CD4-positive, alpha-beta T cell treated with Interleukin-6 for 4 hours (primary cell): ENCODE measurements at regions not wholly inside any gene's neighbourhood (a gene's known extent, or its start where the extent isn't known, plus 50 kb on each side); places are given as distances from the start of the nearest gene placed in this dataset.

Source experiments
- DNase-seq: peaks from one replicate; pipeline ENCODE4 v3.0.0-alpha.2; 2020; ENCODE audit warnings: mixed read lengths

DNA sequence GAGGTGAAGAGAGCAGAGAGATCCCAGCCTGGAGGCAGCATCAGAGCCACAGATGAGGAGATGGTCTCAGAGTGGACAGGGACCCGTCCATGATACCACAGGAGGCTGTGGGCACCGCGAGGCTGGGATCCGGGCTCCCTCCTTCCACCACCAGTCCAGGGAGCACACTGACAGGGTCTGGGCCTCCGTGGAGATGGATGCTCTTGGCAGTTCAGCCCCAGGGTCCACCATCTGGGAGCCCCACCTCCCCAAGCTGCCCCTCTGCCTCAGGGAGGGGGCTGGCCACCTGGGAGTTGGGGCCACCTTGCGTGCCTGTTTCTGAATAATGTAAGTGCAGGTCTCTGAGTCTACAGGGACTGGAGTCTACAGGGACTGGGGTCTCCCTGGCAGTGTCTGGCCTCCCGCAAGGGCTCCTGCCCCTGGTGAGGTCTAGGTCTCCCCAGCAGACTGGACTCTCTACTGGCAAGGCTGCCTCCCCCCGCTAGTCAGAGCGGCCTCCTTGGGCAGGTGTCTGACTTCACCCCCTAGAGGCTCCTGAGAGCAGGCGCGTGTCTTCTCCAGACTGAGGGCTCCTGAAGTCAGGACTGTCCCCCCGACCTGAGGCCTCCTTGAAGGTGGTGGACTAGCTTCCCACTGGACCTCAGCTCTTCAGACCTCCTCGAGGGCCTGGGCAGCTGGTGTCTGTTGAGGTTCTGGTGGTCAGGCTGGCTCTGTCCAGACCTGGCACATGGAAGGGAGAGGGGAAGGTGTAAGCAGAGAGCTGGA, 218.5 kb downstream of the PTPRU start:
- no peak for DNase-seq

DNA sequence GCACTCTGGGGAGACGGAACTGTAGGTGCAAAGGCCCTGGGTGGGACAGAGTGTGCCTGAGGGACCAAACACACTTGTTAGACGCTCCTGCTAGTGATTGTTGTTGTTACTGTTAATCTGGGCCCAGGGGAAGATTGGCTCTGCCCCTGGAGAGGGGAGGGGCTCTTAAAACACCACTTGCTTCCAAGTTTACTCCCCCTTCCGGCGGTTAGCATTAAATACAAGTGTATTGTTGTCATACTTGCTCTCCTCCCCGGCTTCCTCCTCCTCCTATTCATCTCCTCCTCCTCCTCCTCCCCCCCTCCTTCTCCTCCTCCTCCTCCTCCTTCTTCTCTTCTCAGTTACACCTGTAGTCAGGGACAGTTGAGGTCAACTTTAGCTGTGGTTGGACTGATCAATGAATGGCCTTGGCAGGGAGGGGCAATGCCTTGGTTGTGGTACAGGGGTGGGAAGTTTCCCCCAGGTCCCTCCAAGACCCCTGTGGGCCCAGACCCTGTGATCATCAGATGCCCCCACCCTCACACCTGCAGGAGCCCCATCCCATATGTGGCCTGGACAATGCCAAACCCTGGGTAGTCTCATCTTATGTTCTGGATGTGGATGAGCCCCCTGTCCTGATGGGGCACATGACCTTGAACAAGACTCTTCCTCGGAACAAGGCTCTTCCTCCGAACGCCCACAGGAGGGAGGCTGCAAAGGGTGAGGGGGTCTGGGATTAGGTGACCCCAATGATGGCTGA, 217.3 kb downstream of the PTPRU start:
- DNase-seq = no peak

DNA sequence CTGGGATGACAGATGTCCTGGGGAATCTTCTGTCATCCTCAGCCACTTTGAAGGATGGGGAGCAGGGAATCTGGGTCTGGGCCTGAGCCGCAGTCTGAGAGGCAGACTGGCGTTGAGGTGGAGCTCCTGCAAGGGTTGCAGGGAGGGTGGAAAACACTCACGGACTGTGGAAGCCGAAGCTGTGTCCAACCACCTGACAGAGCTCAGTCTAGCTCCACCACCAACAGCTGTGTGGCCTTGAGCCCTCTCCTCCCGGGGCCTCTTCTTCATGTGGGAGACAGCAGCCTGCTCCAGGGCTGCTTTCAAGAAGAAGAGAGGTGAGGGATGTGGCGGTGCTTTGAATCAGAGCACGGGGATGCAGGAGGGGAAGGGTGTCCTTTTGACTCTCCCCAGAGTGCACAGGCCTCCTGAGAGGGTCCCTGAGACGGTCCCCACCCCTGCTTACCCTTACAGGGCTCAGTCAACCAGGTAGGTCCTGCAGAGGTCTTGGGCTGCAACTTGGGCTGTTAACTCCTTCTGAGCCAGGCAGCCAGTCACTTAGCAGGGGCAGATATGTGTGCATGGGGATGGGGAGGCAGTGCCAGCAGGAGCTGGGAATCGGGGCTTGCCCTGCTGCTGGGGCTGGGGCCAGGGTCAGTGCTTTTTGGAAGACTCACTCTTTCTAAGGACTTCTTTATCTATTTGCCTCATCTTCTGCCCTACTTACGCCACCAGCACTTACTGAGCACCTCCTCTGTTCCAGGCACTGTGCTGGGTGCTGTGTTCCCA, 216.3 kb downstream of the PTPRU start:
- DNase-seq = no peak

DNA sequence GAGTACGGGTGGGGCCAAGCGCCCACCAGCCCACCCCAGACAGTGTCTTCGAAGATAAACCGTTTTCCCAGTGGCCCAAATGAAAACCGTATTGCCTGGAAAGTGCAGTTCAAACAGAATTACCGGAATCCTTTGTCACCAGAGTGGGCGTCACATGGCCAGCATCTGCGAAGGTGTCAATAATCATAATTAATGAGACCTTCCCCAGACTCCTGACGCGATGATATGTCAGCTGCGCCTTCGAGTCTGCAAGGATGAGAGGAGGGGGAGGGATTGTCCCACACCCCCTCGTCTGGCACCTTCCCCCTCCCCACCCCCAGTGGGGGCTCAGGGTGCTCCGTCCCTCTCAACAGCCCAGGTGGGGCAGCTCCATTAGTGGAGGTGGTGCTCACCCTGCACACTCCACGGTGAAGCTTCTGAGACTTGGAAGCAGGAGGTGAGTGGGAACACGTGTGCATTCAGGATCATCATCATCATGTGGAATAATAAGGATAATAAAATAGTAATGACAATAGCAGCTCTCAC, 215.1 kb downstream of the PTPRU start:
- DNase-seq = no peak

DNA sequence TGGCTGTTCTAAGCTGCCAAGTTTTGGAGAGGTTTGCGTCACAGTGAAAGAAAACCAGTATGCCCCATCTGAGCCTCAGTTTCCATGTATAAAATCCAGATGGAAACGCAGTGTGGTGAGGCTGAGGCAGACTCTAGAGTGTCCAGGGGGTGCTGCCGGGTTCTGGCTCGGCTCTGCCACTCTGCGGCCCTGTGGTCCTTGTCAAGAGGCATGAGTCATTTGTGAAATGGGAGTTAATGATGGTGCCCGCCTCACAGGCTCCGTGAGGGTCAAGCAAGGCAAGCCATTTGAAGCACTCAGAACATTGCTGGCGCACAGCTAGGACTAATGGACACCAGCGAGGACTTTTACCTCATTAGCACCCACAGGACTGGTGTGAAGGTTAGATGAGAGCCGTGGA, 214.3 kb downstream of the PTPRU start:
- no peak for DNase-seq

DNA sequence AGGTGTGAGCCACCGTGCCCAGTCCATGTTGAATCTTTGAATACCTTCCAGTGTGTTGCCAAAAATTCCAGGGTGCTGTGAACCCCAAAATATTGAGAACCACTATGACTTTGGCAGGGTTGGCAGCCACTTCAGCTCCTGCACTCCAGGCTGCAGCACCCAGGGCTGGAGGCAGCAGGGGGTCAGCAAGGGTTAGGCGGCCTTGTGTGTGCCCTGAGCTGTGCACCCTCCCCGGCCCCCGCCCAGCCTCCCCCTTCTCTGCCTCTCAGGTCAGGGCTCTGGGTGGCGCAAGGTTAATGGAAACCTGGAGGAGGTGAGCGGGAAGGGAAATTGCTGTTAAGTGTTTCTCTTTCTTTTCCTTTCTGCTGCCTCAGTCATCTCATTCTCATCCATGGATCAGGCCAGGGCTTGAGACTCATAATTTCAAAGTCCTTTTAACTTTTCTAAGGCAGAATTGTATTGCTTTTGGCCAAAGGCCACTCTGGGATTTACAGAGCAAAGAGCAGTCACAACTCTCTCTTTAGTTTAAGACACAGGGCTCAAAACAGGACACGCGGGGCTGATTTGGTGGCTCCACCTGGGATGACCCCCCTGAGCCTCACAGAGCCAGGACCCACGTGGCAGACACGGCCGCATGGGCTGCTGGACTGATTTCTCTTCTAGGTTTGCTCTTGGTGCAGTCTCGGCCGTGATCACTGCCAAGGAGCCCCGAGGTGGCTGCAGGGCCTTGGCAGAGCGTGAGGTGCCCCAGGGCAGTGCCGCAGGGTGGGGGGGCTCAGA, 212.3 kb downstream of the PTPRU start:
- no peak for DNase-seq

DNA sequence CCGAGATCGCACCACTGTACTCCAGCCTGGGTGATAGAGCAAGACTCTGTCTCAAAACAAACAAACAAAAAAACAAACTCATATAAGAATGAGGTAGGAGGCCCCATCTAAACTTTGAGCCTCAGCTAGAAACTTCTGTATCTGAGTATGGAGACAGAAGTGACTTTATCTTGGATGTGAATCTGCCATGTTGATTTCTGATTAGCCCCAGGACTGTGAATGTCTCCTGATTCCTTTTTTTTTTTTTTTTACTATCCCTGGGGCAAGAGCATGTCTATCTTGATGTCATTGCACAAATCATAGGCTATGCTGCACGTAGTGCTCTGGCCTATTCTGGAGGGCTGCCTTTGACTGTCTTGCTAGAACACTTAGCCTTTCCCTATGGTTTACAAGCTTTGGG, 211.0 kb downstream of the PTPRU start:
- no peak for DNase-seq

DNA sequence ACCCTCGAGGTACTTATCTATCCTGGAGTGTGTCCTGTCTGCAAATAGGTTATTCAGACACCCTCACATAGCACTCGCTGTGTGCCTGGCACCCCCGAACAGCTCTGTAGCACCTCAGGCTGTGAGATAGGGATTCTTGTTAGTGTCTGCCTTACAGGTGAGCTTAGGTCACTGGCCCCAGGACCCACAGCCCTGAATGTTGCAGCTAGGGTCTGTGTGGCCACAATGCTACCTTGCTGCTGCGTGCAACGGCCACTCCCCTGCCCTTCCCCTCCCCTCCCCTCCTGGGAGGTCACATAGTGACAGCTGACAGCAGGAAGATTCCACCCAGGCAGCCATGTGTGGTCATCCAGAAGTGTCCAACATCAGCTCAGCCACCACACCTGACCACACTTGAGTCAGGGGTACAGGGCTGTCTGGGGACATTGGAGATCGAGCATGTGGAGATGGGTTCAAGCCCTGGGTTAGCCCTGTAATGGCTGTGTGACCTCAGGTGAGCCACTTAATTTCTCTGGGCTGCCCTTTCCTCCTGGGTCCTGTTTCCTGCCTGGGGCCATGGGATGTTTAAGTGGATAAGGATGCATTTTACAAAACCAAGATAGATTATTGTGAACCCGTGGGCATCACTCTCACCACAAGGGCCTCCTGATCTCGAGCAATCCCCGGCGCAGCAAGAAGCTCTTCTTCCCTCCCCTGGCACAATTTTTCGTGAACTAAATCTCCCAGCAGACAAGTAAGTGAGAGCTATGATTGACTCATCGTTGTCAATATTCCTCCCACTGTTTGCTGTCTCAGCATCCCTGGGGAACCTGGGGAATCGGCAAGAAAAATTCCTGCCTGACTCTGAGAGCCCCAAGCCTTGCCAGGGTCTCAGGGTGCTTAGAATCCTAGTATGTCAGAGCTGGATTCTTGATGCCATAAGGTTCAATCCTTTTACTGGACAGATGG, 208.7 kb downstream of the PTPRU start:
- DNase-seq = no peak

DNA sequence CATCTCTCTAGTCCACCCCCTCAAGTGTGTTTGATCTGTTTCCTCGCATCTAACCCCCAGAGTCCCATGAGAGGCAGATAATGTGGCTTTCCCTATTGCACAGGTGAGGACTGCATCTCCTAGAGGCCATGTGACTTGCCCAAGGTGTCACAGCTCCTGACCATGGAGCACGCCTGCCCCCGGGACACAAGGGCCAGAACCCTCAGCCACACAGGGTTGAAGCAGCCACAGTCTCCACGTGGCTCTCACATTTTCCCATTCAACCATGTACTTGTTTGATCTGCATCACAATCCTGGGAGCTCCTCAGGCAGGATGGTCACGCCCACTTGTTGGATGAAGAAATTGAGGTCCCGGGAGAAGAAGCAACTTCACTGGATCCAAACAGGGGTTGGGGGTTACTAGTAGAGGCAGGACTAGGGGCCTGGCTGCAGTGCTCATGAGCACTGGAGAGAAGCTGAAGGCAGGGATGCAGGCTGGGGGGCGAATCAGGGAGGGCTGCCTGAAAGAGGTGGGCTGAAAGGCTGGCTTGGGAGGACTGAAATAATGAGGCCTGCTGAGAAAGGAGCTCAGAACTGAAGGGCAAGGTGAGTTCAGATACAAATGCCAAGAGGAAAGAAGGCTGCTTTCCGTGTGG, 207.9 kb downstream of the PTPRU start:
- no peak for DNase-seq

DNA sequence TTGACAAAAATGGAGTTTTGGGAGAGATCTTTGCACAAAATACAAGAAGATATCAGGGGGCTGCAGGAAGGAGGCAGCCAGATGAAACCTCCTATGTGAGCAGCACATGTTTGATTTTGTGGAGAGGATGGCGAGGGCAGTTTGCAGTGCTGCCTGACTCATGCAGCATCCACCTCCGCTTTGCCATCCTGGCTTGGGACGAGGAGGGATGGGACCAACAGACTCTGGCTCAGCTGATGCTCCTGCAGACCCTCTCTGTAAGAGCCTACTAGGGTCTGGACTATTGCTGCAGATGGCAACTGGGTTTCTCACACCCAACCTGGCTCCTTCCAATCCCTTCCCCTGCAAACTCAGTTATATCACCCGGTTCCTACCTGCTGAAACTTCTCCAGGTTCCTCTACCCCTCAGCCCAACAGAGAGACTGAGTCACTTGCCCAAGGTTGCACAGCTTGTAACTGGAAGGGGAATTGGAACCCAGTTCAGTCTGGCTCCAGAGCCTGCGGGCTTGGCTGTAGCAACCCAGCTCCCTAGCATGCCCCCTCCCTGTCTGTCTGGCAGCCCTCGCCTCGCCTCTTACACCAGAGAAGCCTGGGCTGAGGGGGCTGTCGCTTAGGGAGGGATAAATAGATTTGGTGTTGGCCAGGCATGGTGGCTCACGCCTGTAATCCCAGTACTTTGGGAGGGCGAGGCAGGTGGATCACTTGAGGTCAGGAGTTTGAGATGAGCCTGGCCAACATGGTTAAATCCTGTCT, 205.8 kb downstream of the PTPRU start:
- no peak for DNase-seq

DNA sequence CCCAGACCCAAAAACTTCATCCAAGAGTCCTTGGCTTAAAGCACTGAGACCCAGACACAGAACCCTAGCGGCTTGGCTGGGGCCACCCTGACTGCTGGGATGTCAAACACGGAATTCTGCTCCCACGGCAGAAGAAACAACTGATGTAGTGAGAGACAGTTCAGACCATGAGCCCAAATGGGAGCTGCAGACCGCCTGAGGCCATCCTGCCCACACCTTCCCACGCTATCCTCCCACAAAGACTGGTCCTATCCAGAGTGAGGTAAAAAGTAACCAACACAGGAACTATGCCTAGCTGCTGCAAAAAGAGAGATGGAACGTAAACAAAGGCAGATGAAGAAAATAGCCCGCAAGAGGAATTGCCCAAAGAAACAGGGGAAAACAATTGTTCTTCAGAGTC, 203.3 kb downstream of the PTPRU start:
- no peak for DNase-seq

DNA sequence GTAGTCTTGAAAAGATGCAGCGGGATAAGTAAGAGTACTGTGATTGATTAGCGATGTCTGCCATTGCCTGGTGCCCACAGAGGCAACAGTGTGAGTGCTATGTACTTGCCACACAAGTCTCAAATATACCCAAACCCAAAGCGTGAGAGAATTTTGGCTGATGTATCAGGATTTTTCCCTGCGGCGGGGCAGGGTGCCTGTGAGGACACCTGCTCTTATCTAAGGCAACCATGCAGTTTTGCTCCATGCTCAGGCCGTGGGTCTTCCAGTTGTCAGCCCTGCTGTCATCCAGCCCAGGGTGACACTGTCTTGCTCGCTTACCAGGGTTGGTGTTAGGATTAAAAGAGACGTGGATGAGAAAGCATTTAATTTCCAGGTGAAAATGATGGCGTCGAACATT, 202.7 kb downstream of the PTPRU start:
- DNase-seq = no peak

DNA sequence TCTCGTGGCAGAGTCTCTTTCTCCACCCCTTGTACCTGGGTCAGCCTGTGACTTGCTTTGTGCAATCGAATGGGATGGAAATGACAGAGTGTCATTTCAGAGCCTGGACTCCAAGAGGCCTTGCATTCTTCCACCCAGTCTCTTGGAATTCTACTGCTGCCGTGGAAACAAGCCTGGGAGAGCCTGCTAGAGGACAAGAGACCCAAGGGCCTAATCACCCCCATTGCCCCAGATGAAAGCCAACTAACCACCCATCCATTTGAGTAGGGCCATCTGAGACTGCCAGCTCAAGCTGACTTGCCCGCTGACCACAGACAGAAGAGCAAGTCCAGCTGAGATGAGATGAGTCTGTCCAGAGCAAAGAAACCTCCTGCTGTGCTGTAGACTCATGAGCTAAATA, 201.6 kb downstream of the PTPRU start:
- DNase-seq = no peak

DNA sequence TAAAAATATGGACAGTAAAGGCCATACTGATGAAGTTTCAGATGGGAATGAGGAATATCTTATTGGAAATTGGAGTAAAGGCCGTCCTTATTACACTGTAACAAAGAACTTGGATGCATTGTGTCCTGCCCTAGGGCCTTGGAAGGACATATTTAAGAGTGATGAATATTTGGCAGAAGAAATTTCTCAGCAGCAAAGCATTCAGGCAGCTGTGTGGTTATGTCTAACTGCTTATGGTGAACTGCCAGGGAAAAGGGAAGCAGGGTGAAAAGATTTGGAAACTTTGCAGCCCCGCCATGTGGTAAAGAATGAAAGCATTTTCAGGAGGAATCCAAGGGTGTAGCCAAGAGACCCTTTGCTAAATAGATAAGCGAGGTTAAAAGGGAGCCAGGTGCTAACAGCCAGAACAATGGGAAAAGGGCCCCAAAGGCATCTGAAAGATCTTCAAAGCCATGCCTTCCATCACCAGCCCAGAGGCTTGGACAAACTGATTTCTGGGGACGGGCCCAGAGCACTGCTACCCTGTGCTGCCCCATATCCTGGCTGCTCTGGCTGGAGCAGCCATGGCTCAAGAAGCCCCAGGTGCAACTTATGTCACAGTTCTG, 200.0 kb downstream of the PTPRU start:
- DNase-seq = no peak

DNA sequence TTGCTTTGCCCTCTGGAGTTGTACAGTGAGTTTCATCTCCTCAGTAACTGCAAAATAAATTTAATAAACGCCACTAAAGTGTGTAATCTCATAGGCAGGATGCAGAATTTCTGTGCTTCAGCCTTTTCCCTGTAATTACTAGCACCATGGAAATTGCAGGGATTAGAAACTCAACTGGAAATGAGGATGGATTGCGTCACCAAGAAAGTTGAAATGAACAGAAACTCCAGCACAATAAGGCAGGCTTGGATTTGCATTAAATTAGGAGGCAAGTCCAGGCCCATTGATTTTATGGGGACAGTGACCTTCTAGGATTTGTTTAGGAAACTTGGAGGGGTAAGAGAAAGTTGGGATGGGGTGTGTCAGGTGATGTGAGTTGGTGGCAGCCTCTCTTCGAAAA, 197.5 kb downstream of the PTPRU start:
- no peak for DNase-seq

DNA sequence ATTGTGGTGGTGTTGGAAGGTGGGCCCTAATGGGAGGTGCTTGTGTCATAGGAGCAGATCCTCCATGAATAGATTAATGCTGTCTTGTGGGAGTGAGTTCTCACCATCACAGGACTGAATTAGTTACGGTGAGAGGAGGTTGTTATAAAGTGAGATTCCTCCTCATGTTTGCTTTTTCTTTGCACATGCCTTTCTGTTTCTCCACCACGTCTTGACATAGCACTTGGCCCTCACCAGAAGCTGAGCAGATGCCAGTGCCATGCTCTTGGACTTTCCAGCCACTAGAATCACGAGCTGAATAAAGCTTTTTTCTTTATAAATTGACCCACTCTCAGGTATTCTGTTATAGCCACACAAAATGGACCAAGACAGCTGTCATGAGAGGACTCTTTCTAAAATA, 194.8 kb downstream of the PTPRU start:
- no peak for DNase-seq

DNA sequence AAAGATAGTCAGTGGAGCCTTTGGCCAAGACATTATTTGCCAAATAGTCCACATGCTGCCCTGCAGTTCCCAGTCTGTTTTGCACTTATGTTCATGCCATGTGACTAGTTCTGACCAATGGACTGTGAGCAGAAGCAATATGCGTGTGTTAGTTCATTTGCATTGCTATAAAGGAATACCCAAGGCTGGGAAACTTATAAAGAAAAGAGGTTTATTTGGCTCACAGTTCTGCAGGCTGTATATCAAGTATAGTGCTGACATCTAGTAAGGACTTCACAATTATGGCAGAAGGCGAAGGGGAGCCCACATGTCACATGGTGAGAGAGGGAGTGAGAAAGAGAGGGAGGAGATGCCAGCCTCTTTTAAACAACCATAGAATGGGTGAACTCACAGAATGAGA, 193.3 kb downstream of the PTPRU start:
- DNase-seq = no peak

DNA sequence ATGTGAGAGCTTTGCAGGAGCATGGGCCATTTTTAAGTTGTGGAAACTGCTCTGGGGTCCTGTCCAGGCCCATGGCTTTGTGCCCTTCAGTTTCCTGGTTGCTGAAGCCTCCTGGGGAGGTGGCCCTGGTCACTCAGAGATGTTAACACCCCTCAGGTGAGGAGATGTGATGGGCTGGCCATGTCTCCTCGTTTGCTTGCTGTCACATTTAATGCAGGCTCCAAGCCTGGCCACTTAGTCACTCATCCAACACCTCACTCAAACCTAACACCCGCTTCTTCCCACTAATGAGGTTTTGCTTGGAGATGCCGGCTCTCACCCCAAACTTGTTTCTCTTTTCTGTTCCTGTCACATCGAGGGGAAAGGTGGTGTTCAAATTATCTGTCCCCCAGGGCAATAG, 192.7 kb downstream of the PTPRU start:
- DNase-seq = no peak

DNA sequence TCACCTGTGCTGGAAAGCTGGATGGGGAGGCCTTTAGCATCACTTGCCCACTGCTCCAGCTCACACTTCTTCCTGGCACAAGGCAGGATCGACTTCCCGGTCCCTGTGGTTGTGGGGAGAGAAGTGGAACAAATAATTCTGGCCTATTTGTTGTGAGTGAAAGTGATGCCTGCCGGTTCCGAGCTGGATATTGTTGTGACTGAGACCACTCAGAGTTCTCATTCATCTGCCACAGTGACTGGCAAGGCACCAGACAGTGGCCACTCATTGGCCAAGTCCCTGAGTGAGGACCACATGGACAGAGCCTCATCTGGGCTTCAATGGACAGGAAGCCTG, 191.9 kb downstream of the PTPRU start:
- DNase-seq = no peak
